HepG2 (cell line): ENCODE measurements at regions not wholly inside any gene's neighbourhood (a gene's known extent, or its start where the extent isn't known, plus 50 kb on each side); places are given as distances from the start of the nearest gene placed in this dataset.

Source experiments
- ZBTB44 ChIP-seq: sonication (generic); formaldehyde crosslinking; IDR thresholded peaks from 2 replicates; pipeline ENCODE4 v1.4.0; 2020; ENCODE audit warnings: missing genetic modification reagents
- ZNF318 ChIP-seq: sonication (generic); formaldehyde crosslinking; IDR thresholded peaks from 2 replicates; pipeline ENCODE4 v1.4.0; 2020; ENCODE audit warnings: mild to moderate bottlenecking, missing genetic modification reagents

- TF ChIP-seq ZNF318 (CRISPR knock-in tag) (no peak), ZBTB44 (CRISPR knock-in tag) (no peak)
Measured at GRCh38 chr1:115211071-115211745, 121.9 kb upstream of the TSPAN2 start (continued).
